GM12878 (cell line): ENCODE measurements at regions not wholly inside any gene's neighbourhood (a gene's known extent, or its start where the extent isn't known, plus 50 kb on each side); places are given as distances from the start of the nearest gene placed in this dataset.

Source experiments
- ATAC-seq: fragments of 200-7000 bp; cut with Tn5 transposase; 3 replicates; pipeline ENCODE4 v1.9.1; 2020; ENCODE audit warnings: mild to moderate bottlenecking, moderate library complexity
- BruUV-seq: library from RNA; stranded (reverse); fragments of 400-500 nt; replicated peaks from 2 replicates; lab custom pipeline; 2021; lab: Mats Ljungman, UMichigan
- CTCF ChIA-PET: fragments of 300-600 bp; sonication (Branson Sonifier 250); formaldehyde crosslinking; extraction: SDS; loops from one replicate; lab custom pipeline; 2021; ENCODE audit warnings: inconsistent platforms; lab: Yijun Ruan, JAX
- POLR2A ChIA-PET: fragments of 350-600 bp; formaldehyde crosslinking; extraction: SDS; loops from one replicate; lab custom pipeline; 2021; ENCODE audit warnings: inconsistent platforms; lab: Charles Lee
- RAD21 ChIA-PET: fragments of 300-600 bp; sonication (Branson Sonifier 250); formaldehyde crosslinking; loops from one replicate; lab custom pipeline; 2023; ENCODE audit warnings: antibody characterized with exemption; ENCODE audit not compliant: unreplicated experiment; lab: Charles Lee
- SMC1A ChIA-PET: fragments of 300-600 bp; sonication (Branson Sonifier 250); formaldehyde crosslinking; loops from one replicate; lab custom pipeline; 2023; ENCODE audit not compliant: unreplicated experiment, uncharacterized antibody; lab: Charles Lee
- DNase-seq: peaks from one replicate; pipeline ENCODE4 v3.0.0-alpha.2; 2011; ENCODE audit warnings: low read depth, low spot score
- FAIRE-seq: peaks from 3 replicates; lab custom pipeline; 2011; peaks lifted over from hg19 to GRCh38; lab: Jason Lieb, UNC
- H2AFZ ChIP-seq: 2 replicates; pipeline ENCODE4 v1.6.0; 2011; ENCODE audit warnings: low read depth, low read length, control low read depth; ENCODE audit not compliant: control insufficient read depth
- H3K27ac ChIP-seq: 2 replicates; pipeline ENCODE4 v1.5.1; 2011; ENCODE audit warnings: control low read depth; ENCODE audit not compliant: control insufficient read depth, insufficient read depth
- H3K27me3 ChIP-seq, 2 experiments: replicated peaks in 1 of 2; 2 replicates each; pipeline versions ENCODE4 v1.6.0 to v1.6.1; 2011; ENCODE audit warnings: low read length in 1 of 2; ENCODE audit not compliant: control insufficient read depth in 2 of 2, insufficient read depth in 2 of 2
- H3K36me3 ChIP-seq, 2 experiments: 2 replicates each; pipeline ENCODE4 v1.5.1; 2011; ENCODE audit warnings: low read length in 1 of 2; ENCODE audit not compliant: control insufficient read depth in 2 of 2, insufficient read depth in 2 of 2
- H3K4me1 ChIP-seq: 2 replicates; pipeline ENCODE4 v1.6.1; 2011; ENCODE audit warnings: mild to moderate bottlenecking, low read length, moderate library complexity, mixed read lengths; ENCODE audit not compliant: control insufficient read depth, insufficient read depth
- H3K4me2 ChIP-seq: 2 replicates; pipeline ENCODE4 v1.6.0; 2011; ENCODE audit warnings: control low read depth; ENCODE audit not compliant: control insufficient read depth, insufficient read depth
- H3K4me3 ChIP-seq: fragments of 200-600 bp; sonication (generic); 2 replicates; pipeline ENCODE4 v1.5.1; 2016
- H3K79me2 ChIP-seq: 2 replicates; pipeline ENCODE4 v1.6.0; 2011; ENCODE audit warnings: low read length; ENCODE audit not compliant: control insufficient read depth, insufficient read depth
- H3K9ac ChIP-seq: 2 replicates; pipeline ENCODE4 v1.8.0; 2011; ENCODE audit warnings: low read length, control low read depth, mixed read lengths; ENCODE audit not compliant: control insufficient read depth, insufficient read depth
- H3K9me3 ChIP-seq: replicated peaks from 3 replicates; pipeline ENCODE4 v1.5.1; 2011; ENCODE audit warnings: mild to moderate bottlenecking, low read length; ENCODE audit not compliant: control insufficient read depth, insufficient read depth
- H4K20me1 ChIP-seq: 2 replicates; pipeline ENCODE4 v1.6.0; 2011; ENCODE audit not compliant: control insufficient read depth, insufficient read depth
- NKRF ChIP-seq: fragments of 450-650 bp; conservative IDR thresholded peaks from 2 replicates; pipeline ENCODE4 v1.6.1; 2017; ENCODE audit warnings: mild to moderate bottlenecking, moderate library complexity
- NR2F1 ChIP-seq: fragments of 450-650 bp; conservative IDR thresholded peaks from 2 replicates; pipeline ENCODE4 v1.6.1; 2017; ENCODE audit warnings: mild to moderate bottlenecking
- SIX5 ChIP-seq: IDR thresholded peaks from 2 replicates; pipeline ENCODE4 v1.6.1; 2011; ENCODE audit warnings: mild to moderate bottlenecking, low read depth, low read length, moderate library complexity; ENCODE audit not compliant: severe bottlenecking
- TCF12 ChIP-seq: IDR thresholded peaks from 2 replicates; pipeline ENCODE4 v1.6.1; 2011; ENCODE audit warnings: low read depth, mild to moderate bottlenecking, low read length
- ZBTB11 ChIP-seq: fragments of 450-650 bp; formaldehyde crosslinking; IDR thresholded peaks from 2 replicates; pipeline ENCODE4 v1.5.0; 2022; ENCODE audit warnings: mild to moderate bottlenecking, missing genetic modification characterization
- WGBS: methylation state at CpG from one replicate; pipeline ENCODE4 v1.1.6; 2016; ENCODE audit warnings: low lambda C conversion rate; ENCODE audit not compliant: insufficient replicate concordance, insufficient coverage; ENCODE audit errors: missing lambda C conversion rate; 5-methylcytosine and 5-hydroxymethylcytosine counted together
- in situ Hi-C: fragments of 300-500 bp; cut with MboI; formaldehyde crosslinking; loops from 9 replicates; pipeline ENCODE4 v1.14.3; 2018; ENCODE audit warnings: mixed read lengths
- intact Hi-C: fragments of 100-400 bp; cut with micrococcal nuclease; formaldehyde crosslinking; loops from one replicate; pipeline ENCODE4 v1.14.2; 2022; ENCODE audit not compliant: unreplicated experiment

GRCh38 chr7:67432536-67433234, 436.1 kb downstream of the TYW1 start (continued):
- no peak for TF ChIP-seq NKRF
- no peak for TF ChIP-seq TCF12
- no peak for TF ChIP-seq NR2F1

- no peaks in the 10 kb centered on the region for H4K20me1 ChIP-seq
- intact Hi-C loops = no loop called here
- POLR2A ChIA-PET = no interaction called here
These were observed 439.4 kb downstream of the TYW1 start for GRCh38 chr7:67435894-67436535.

More at GRCh38 chr7:67435894-67436535, 439.4 kb downstream of the TYW1 start:
- no TSS peak for BruUV-seq
- WGBS = 47% methylated on average over 8 of the region's 9 CpGs
- H3K9me3 ChIP-seq = no peaks in the 10 kb centered on the region; the same call in 2 of the 3 replicates
- H3K4me3 ChIP-seq = no peak overlapping the region
- no peak overlapping the region for H2AFZ ChIP-seq
- CTCF ChIA-PET = no interaction called here
- RAD21 ChIA-PET = interaction anchor here (0.7 kb wide), 1 partner anchor 83 kb away, joined by 3 read pairs; no protein-coding TSS in a partner anchor
- H3K4me1 ChIP-seq = no peaks in the 10 kb centered on the region
- H3K79me2 ChIP-seq = no peaks in the 10 kb centered on the region
- FAIRE-seq = no peak
- H3K4me2 ChIP-seq = no peak overlapping the region
- DNase-seq = no peak
- H3K9ac ChIP-seq = no peak overlapping the region
- H3K36me3 ChIP-seq = no peaks in the 10 kb centered on the region
- no peaks in the 10 kb centered on the region for H3K27me3 ChIP-seq
- no peak overlapping the region for H3K27ac ChIP-seq
- no peak for TF ChIP-seq SIX5
- TF ChIP-seq ZBTB11 (CRISPR knock-in tag) = no peak
- in situ Hi-C loops = no loop called here
- no peak for ATAC-seq
- SMC1A ChIA-PET = interaction anchor here (0.7 kb wide), 1 partner anchor 11 kb away, joined by 3 read pairs; no protein-coding TSS in a partner anchor
